ENCODE measurements at regions not wholly inside any gene's neighbourhood (a gene's known extent, or its start where the extent isn't known, plus 50 kb on each side); places are given as distances from the start of the nearest gene placed in this dataset.

DNA sequence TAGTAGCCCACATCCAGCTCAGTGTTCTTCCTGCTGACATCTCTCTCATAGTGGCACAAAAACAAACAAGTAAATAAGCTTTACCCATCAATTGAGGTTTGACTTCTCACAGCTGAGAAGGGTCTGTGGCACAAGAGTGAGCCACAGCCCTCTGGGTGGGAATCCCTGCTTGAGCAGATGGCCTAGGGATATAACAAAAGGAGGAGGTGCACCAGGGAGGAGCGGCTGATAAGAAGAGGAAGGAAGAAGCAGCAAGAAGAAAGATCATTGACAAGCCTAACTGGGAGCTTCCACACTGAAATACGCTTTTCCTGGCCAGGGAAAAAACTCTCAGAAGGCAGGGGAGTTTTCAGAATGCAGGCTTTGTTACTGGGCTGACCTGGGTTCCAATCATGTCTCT is 279.8 kb downstream of the UACA start:
- TF ChIP-seq, protein P1, sequence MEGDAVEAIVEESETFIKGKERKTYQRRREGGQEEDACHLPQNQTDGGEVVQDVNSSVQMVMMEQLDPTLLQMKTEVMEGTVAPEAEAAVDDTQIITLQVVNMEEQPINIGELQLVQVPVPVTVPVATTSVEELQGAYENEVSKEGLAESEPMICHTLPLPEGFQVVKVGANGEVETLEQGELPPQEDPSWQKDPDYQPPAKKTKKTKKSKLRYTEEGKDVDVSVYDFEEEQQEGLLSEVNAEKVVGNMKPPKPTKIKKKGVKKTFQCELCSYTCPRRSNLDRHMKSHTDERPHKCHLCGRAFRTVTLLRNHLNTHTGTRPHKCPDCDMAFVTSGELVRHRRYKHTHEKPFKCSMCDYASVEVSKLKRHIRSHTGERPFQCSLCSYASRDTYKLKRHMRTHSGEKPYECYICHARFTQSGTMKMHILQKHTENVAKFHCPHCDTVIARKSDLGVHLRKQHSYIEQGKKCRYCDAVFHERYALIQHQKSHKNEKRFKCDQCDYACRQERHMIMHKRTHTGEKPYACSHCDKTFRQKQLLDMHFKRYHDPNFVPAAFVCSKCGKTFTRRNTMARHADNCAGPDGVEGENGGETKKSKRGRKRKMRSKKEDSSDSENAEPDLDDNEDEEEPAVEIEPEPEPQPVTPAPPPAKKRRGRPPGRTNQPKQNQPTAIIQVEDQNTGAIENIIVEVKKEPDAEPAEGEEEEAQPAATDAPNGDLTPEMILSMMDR (IDR thresholded peaks at IDR 0.05; ENCODE audit: extremely low read depth, missing control alignments) = no peak
- DNase-seq (ENCODE audit: low spot score) = no peak

DNA sequence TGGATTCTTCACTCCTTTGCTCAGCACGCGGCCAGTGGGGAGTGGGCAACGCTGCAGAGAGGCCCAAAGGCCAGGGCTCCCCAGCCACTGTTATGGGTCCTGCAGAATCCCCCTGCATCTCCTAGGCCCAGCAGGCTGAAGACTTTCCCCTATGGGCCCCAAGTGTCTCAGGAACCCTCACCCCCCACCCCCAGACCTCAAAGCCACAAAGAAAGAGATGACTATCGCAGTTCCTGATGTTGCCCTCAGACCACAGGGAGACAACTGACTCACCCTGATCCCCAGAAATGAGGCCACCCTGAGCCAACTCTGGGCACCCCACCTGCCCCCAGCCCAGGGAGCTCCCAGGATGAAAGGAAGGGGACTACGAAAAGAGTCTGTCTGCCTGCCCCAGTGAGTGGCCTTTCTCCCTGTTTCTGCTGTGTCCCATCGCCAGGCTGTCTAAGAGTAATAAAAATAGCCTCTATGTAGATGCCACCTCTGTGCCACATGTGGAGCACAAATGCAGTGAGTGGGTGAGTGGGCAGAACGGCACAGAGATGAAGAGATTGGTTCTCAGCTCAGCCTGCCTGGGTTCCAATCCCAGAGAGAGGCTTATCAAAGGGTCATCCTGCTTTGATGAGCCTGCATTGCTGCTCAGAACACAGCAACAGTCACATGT is 283.0 kb downstream of the UACA start:
- peak; percentile 63 for DNase-seq (ENCODE audit: low spot score)

DNA sequence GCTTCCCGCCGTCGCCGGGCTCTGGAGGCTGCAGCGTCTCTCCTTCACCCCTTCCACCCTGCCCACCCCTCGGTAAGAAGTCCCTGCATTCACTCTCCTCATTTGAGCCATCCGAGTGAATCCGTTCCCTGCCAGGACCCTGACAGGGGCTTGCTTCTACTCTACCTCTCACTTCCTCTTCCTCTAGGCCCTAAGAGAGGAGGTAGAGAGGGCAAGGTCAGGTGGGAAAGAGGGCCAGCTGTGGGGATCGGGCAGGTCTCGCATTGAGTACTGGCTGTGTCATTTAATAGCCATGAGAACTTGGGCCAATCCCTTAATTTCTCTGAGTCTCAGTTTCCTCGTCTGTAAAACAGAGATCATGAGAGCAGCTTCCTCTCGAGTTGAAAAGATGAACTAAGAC is 283.6 kb downstream of the UACA start:
- TF ChIP-seq, protein P1 (IDR thresholded peaks at IDR 0.05; ENCODE audit: extremely low read depth, missing control alignments) = no peak

More for the DNA sequence above, 283.0 kb downstream of the UACA start:
- TF ChIP-seq, protein P1 (IDR thresholded peaks at IDR 0.05; ENCODE audit: extremely low read depth, missing control alignments) = no peak

DNA sequence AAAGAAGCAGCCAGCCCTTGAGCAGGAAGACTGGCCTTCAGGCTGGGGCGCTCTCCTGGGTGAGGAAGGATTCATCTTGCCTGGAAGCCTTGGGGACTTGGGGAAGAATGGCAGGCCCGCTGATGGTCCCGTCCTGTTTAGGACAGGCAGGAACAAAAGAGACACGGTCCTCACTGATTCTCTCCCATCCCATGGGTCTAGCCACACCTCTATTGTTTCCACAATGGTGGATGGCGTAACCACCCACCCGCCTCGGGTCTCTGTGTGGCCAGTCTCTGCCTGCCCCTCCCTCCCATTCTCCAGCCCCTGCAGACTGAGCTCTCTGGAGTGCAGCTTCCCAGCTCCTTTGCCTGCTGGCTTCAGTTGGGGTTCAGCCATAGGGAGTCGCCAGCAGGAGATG is 284.3 kb downstream of the UACA start:
- TF ChIP-seq, protein P1 (IDR thresholded peaks at IDR 0.05; ENCODE audit: extremely low read depth, missing control alignments) = no peak

More for the DNA sequence above, 283.6 kb downstream of the UACA start:
- DNase-seq (ENCODE audit: low spot score) = peak; percentile 70

DNA sequence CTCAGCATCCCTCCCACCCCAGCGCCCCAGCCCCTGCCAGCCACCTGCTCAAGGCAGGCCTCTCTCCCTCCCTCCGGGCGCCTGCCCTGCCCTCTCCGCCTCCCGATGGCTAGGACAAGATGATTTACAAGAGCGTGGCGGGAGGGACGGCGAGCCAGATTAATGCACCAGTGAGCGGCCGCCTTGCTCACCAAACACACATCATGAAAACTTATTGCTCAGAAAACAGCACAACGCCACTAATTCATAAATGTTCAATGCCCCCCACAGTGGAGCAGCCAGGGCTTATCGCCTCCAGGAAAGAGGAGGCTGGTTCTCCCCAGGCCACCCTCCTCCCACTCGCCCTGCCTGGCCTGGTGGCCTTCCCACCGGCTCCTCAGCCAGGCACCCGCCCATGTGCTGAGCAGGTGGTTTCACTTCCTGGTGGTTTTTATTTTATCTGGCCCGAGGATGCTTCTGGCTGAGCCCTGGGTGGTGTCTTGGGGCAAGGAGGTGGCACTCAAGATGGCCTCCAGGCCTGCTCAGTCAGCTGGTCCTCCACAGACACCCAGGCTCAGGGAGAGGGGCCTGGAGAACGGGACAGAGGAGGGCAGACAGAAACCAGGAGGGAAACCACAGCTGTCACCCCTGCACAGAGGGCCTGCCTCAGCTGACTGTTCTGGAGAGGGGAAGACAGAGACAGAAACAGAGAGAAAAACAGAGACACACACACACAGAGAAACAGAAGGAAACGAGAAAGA is 284.9 kb downstream of the UACA start:
- peak; percentile 74 for DNase-seq (ENCODE audit: low spot score)
- TF ChIP-seq, protein P1 (IDR thresholded peaks at IDR 0.05; ENCODE audit: extremely low read depth, missing control alignments) = no peak

More for the DNA sequence above, 284.3 kb downstream of the UACA start:
- peak; percentile 36 for DNase-seq (ENCODE audit: low spot score)

DNA sequence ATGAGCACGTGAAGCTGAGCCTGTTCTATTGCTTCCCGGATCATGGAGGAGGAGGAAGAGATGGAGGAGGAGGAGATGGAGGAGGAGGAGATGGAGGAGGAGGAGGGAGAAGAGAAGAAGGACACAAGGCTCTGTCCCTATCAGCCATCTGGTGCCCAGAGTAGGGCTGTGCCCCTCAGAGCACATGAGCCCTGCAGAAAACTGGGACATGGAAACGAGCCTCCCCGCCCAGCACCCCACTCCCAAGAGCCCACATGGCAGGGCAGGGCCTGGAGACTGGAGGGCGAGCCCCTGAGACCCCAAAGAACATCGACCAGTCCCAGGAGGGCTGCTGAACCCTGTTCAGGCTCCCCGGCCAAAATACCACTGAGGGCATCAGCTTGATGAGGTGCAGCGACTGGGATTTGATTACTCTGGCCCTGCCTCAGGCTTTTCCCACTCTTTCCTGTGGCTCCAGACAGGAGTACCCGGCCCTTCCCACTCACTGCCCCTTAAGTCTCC is 285.6 kb downstream of the UACA start:
- no peak for DNase-seq (ENCODE audit: low spot score)

More for the DNA sequence above, 285.6 kb downstream of the UACA start:
- TF ChIP-seq, protein P1 (IDR thresholded peaks at IDR 0.05; ENCODE audit: extremely low read depth, missing control alignments) = no peak
